WTC11 (cell line): ENCODE measurements at regions not wholly inside any gene's neighbourhood (a gene's known extent, or its start where the extent isn't known, plus 50 kb on each side); places are given as distances from the start of the nearest gene placed in this dataset.

Source experiments
- ATAC-seq: fragments of 200-7000 bp; cut with Tn5 transposase; 2 replicates; pipeline ENCODE4 v1.10.0; 2021; ENCODE audit warnings: mild to moderate bottlenecking, moderate library complexity
- CTCF ChIA-PET: fragments of 300-600 bp; sonication (Branson Sonifier 250); formaldehyde crosslinking; loops from one replicate; lab custom pipeline; 2021; ENCODE audit warnings: antibody characterized with exemption; lab: Charles Lee
- POLR2A ChIA-PET: fragments of 350-600 bp; sonication (Branson Sonifier 250); formaldehyde crosslinking; loops from one replicate; lab custom pipeline; 2021; ENCODE audit warnings: antibody characterized with exemption; lab: Charles Lee
- DNase-seq: peaks from one replicate; pipeline ENCODE4 v3.0.0; 2021; ENCODE audit warnings: low spot score
- H3K27ac Mint-ChIP-seq: 2 replicates; pipeline ENCODE4 v1.8.0; 2021; ENCODE audit warnings: mixed read lengths
- H3K27me3 Mint-ChIP-seq: 2 replicates; pipeline ENCODE4 v1.8.0; 2021; ENCODE audit warnings: low read depth, mild to moderate bottlenecking, moderate library complexity, mixed read lengths
- H3K36me3 Mint-ChIP-seq: 2 replicates; pipeline ENCODE4 v1.8.0; 2021; ENCODE audit warnings: mixed read lengths
- H3K4me1 Mint-ChIP-seq: 2 replicates; pipeline ENCODE4 v1.8.0; 2022; ENCODE audit warnings: mixed read lengths
- H3K4me3 Mint-ChIP-seq: 2 replicates; pipeline ENCODE4 v1.8.0; 2021; ENCODE audit warnings: mild to moderate bottlenecking, moderate library complexity, mixed read lengths
- H3K9me3 Mint-ChIP-seq: 2 replicates; pipeline ENCODE4 v1.8.0; 2021; ENCODE audit warnings: mixed read lengths
- ATF3 ChIP-seq: sonication (generic); formaldehyde crosslinking; conservative IDR thresholded peaks from 2 replicates; pipeline ENCODE4 v1.8.1; 2022; ENCODE audit warnings: mild to moderate bottlenecking, missing genetic modification reagents
- CBFB ChIP-seq: sonication (generic); formaldehyde crosslinking; IDR thresholded peaks from 2 replicates; pipeline ENCODE4 v1.8.1; 2022; ENCODE audit warnings: mild to moderate bottlenecking, low read depth, missing genetic modification reagents
- CREM ChIP-seq: sonication (generic); formaldehyde crosslinking; IDR thresholded peaks from 2 replicates; pipeline ENCODE4 v1.8.1; 2022; ENCODE audit warnings: mild to moderate bottlenecking, missing genetic modification reagents, moderate library complexity
- CTCF ChIP-seq: fragments of 200-600 bp; IDR thresholded peaks from 2 replicates; pipeline ENCODE4 v1.8.0; 2022; ENCODE audit warnings: antibody characterized with exemption
- E2F5 ChIP-seq: sonication (generic); formaldehyde crosslinking; IDR thresholded peaks from 2 replicates; pipeline ENCODE4 v1.8.1; 2022; ENCODE audit warnings: mild to moderate bottlenecking, moderate library complexity, missing genetic modification reagents
- ELF4 ChIP-seq: sonication (generic); formaldehyde crosslinking; IDR thresholded peaks from 2 replicates; pipeline ENCODE4 v1.8.1; 2022; ENCODE audit warnings: low read depth, mild to moderate bottlenecking, moderate library complexity, missing genetic modification reagents
- HMGXB4 ChIP-seq: sonication (generic); formaldehyde crosslinking; IDR thresholded peaks from 2 replicates; pipeline ENCODE4 v1.8.1; 2023; ENCODE audit warnings: mild to moderate bottlenecking, moderate library complexity, missing genetic modification reagents
- MLX ChIP-seq: sonication (generic); formaldehyde crosslinking; IDR thresholded peaks from 2 replicates; pipeline ENCODE4 v1.8.1; 2023; ENCODE audit warnings: mild to moderate bottlenecking, missing genetic modification reagents, moderate library complexity
- NR3C1 ChIP-seq: sonication (generic); formaldehyde crosslinking; conservative IDR thresholded peaks from 2 replicates; pipeline ENCODE4 v1.8.1; 2023; ENCODE audit warnings: low read depth, mild to moderate bottlenecking, missing genetic modification reagents
- RELA ChIP-seq: sonication (generic); formaldehyde crosslinking; IDR thresholded peaks from 2 replicates; pipeline ENCODE4 v1.8.1; 2022; ENCODE audit warnings: missing genetic modification reagents, mild to moderate bottlenecking, borderline replicate concordance
- SMAD4 ChIP-seq: sonication (generic); formaldehyde crosslinking; IDR thresholded peaks from 2 replicates; pipeline ENCODE4 v1.8.0; 2022; ENCODE audit warnings: mild to moderate bottlenecking, missing genetic modification reagents
- TCF7 ChIP-seq: sonication (generic); formaldehyde crosslinking; IDR thresholded peaks from 2 replicates; pipeline ENCODE4 v1.8.0; 2022; ENCODE audit warnings: mild to moderate bottlenecking, low read depth, missing genetic modification reagents, moderate library complexity
- ZNF121 ChIP-seq: sonication (generic); formaldehyde crosslinking; IDR thresholded peaks from 2 replicates; pipeline ENCODE4 v1.8.0; 2023; ENCODE audit warnings: missing genetic modification reagents
- ZNF263 ChIP-seq: sonication (generic); formaldehyde crosslinking; IDR thresholded peaks from 2 replicates; pipeline ENCODE4 v1.8.1; 2022; ENCODE audit warnings: low read depth, mild to moderate bottlenecking, moderate library complexity, missing genetic modification reagents
- ZNF512 ChIP-seq: sonication (generic); formaldehyde crosslinking; IDR thresholded peaks from 2 replicates; pipeline ENCODE4 v1.8.1; 2022; ENCODE audit warnings: missing genetic modification reagents, borderline replicate concordance

- no peak for TF ChIP-seq ZNF121 (CRISPR knock-in tag)
- TF ChIP-seq MLX (CRISPR knock-in tag), result no peak
- no peak for TF ChIP-seq HMGXB4 (CRISPR knock-in tag)
Measured at GRCh38 chr2:172373766-172374165, 53.6 kb upstream of the ITGA6 start (continued).

- CTCF ChIA-PET, result no interaction called here
- POLR2A ChIA-PET, result no interaction called here
- no peak for ATAC-seq
- H3K9me3 Mint-ChIP-seq, result peaks cover 21% of the 10 kb centered on the region
- no peak for TF ChIP-seq ZNF512
- TF ChIP-seq ATF3 (CRISPR knock-in tag), result no peak
- no peak for TF ChIP-seq TCF7 (CRISPR knock-in tag)
- no peak for TF ChIP-seq CTCF
- no peak for TF ChIP-seq SMAD4 (CRISPR knock-in tag)
- TF ChIP-seq ZNF263 (CRISPR knock-in tag), result no peak
- TF ChIP-seq CBFB (CRISPR knock-in tag), result no peak
- no peak for TF ChIP-seq RELA (CRISPR knock-in tag)
- TF ChIP-seq MLX (CRISPR knock-in tag), result no peak
- no peak for TF ChIP-seq ELF4 (CRISPR knock-in tag)
- TF ChIP-seq NR3C1, result no peak
- TF ChIP-seq E2F5 (CRISPR knock-in tag), result no peak
- TF ChIP-seq CREM (CRISPR knock-in tag), result no peak
- TF ChIP-seq, all 79 proteins: peak for 0
- Mint-ChIP-seq H3K27ac (no peak overlapping the region), H3K4me3 (no peak overlapping the region), H3K4me1 (peaks cover 38% of the 10 kb centered on the region), H3K36me3 (peaks cover 18% of the 10 kb centered on the region), H3K27me3 (peaks cover 31% of the 10 kb centered on the region)
- DNase-seq, result no peak
Measured at GRCh38 chr2:172374318-172375240, 52.8 kb upstream of the ITGA6 start.
